Muscle layer of colon (tissue), 2 donors: ENCODE measurements at regions not wholly inside any gene's neighbourhood (a gene's known extent, or its start where the extent isn't known, plus 50 kb on each side); places are given as distances from the start of the nearest gene placed in this dataset.

Source experiments
- H3K27ac ChIP-seq: one replicate; pipeline ENCODE4 v1.7.0; 2013; ENCODE audit warnings: low read depth, mild to moderate bottlenecking, low read length, moderate library complexity
- H3K27me3 ChIP-seq, 2 donors: one replicate each; pipeline ENCODE4 v1.7.0; 2013; ENCODE audit warnings: low read length in 2 of 2, mild to moderate bottlenecking in 2 of 2; ENCODE audit not compliant: insufficient read depth in 2 of 2, control insufficient read depth in 1 of 2
- H3K36me3 ChIP-seq: one replicate; pipeline ENCODE4 v1.7.0; 2013; ENCODE audit warnings: mild to moderate bottlenecking, low read length; ENCODE audit not compliant: insufficient read depth
- H3K4me1 ChIP-seq: one replicate; pipeline ENCODE4 v1.7.0; 2013; ENCODE audit warnings: mild to moderate bottlenecking, low read length; ENCODE audit not compliant: insufficient read depth
- H3K4me3 ChIP-seq, 2 donors: one replicate each; pipeline ENCODE4 v1.7.0; 2013; ENCODE audit warnings: low read length in 2 of 2, low read depth in 1 of 2, mild to moderate bottlenecking in 1 of 2, moderate library complexity in 1 of 2
- H3K9ac ChIP-seq: one replicate; pipeline ENCODE4 v1.7.0; 2013; ENCODE audit warnings: low read length
- H3K9me3 ChIP-seq: one replicate; pipeline ENCODE4 v1.7.0; 2013; ENCODE audit warnings: mild to moderate bottlenecking, low read length
- donor health status: abdominal sarcoma.
- donor health status: Adenocarcinoma of cecum.

DNA sequence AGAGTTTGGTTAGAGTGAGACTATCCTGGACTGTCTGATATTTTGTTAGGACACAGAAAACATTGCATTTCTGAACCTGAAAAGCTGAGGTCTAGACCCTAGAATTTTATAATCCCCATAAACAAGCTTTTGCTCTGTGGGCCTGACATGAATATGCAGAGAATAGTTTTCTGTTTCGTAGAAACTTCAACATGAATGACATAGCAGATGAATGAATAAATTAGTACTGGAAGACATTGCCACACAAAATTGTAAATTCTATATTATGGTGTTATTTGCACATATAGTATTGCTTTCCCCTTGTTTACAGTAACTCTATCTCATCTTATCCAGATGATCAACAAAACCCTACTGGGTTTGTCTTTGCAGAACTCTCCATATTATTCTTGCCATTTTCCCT lies 54.9 kb upstream of the MAML3 start:
- no peaks in the 10 kb centered on the region for H3K4me1 ChIP-seq
- no peak overlapping the region for H3K27ac ChIP-seq
- H3K36me3 ChIP-seq: no peaks in the 10 kb centered on the region
- no peaks in the 10 kb centered on the region for H3K27me3 ChIP-seq
- H3K9ac ChIP-seq: no peak overlapping the region
- H3K4me3 ChIP-seq: no peak overlapping the region
- no peaks in the 10 kb centered on the region for H3K9me3 ChIP-seq
